H9 (cell line): ENCODE measurements at regions not wholly inside any gene's neighbourhood (a gene's known extent, or its start where the extent isn't known, plus 50 kb on each side); places are given as distances from the start of the nearest gene placed in this dataset.

Source experiments
- DNase-seq: peaks from one replicate; pipeline ENCODE4 v3.0.0-alpha.2; 2017
- H2AFZ ChIP-seq: one replicate; pipeline ENCODE4 v1.6.1; 2013; ENCODE audit warnings: mild to moderate bottlenecking, low read length, control low read depth, moderate library complexity
- H2AK5ac ChIP-seq: 2 replicates; pipeline ENCODE4 v1.6.1; 2013; ENCODE audit warnings: low read length, control low read depth, mixed read lengths; ENCODE audit not compliant: insufficient read length
- H2BK120ac ChIP-seq: one replicate; pipeline ENCODE4 v1.6.1; 2013; ENCODE audit warnings: low read depth, mild to moderate bottlenecking, low read length, control low read depth, inconsistent platforms; ENCODE audit not compliant: poor library complexity, severe bottlenecking
- H2BK12ac ChIP-seq: 2 replicates; pipeline ENCODE4 v1.6.1; 2013; ENCODE audit warnings: low read length, control low read depth, mixed read lengths, low read depth; ENCODE audit not compliant: insufficient read length
- H2BK15ac ChIP-seq: 2 replicates; pipeline ENCODE4 v1.6.1; 2013; ENCODE audit warnings: low read depth, low read length, control low read depth
- H2BK20ac ChIP-seq: one replicate; pipeline ENCODE4 v1.6.1; 2013; ENCODE audit warnings: low read depth, mild to moderate bottlenecking, low read length, control low read depth, inconsistent platforms; ENCODE audit not compliant: poor library complexity, severe bottlenecking
- H2BK5ac ChIP-seq: 2 replicates; pipeline ENCODE4 v1.6.1; 2013; ENCODE audit warnings: low read length, control low read depth, mixed read lengths; ENCODE audit not compliant: insufficient read length
- H3K14ac ChIP-seq: 2 replicates; pipeline ENCODE4 v1.6.1; 2013; ENCODE audit warnings: low read length, control low read depth; ENCODE audit not compliant: insufficient read depth
- H3K18ac ChIP-seq: 2 replicates; pipeline ENCODE4 v1.6.1; 2013; ENCODE audit warnings: low read depth, mild to moderate bottlenecking, mixed read lengths, low read length, control low read depth; ENCODE audit not compliant: insufficient read length
- H3K23ac ChIP-seq: 2 replicates; pipeline ENCODE4 v1.6.1; 2013; ENCODE audit warnings: low read length, control low read depth, mixed read lengths, low read depth; ENCODE audit not compliant: insufficient read length
- H3K23me2 ChIP-seq: 2 replicates; pipeline ENCODE4 v1.6.1; 2013; ENCODE audit warnings: low read depth, mild to moderate bottlenecking, mixed read lengths, low read length, control low read depth; ENCODE audit not compliant: insufficient read length, poor library complexity, severe bottlenecking
- H3K27ac ChIP-seq: 2 replicates; pipeline ENCODE4 v1.5.1; 2013; ENCODE audit warnings: low read length, control low read depth, mixed read lengths, low read depth; ENCODE audit not compliant: insufficient read length
- H3K27me3 ChIP-seq: 2 replicates; pipeline ENCODE4 v1.6.1; 2013; ENCODE audit warnings: low read length, control low read depth, inconsistent platforms; ENCODE audit not compliant: insufficient read depth
- H3K4ac ChIP-seq: 2 replicates; pipeline ENCODE4 v1.6.1; 2013; ENCODE audit warnings: low read depth, mild to moderate bottlenecking, control low read depth, inconsistent platforms, low read length, moderate library complexity
- H3K4me1 ChIP-seq: 2 replicates; pipeline ENCODE4 v1.6.1; 2013; ENCODE audit warnings: low read length, control low read depth, inconsistent platforms; ENCODE audit not compliant: insufficient read depth
- H3K4me2 ChIP-seq: 2 replicates; pipeline ENCODE4 v1.6.1; 2013; ENCODE audit warnings: low read length, control low read depth, mixed read lengths; ENCODE audit not compliant: insufficient read length, insufficient read depth
- H3K56ac ChIP-seq: 2 replicates; pipeline ENCODE4 v1.6.1; 2013; ENCODE audit warnings: low read depth, mild to moderate bottlenecking, mixed read lengths, low read length, control low read depth; ENCODE audit not compliant: insufficient read length
- H3K79me1 ChIP-seq: 2 replicates; pipeline ENCODE4 v1.6.1; 2013; ENCODE audit warnings: low read depth, mild to moderate bottlenecking, moderate library complexity, low read length, control low read depth, inconsistent platforms; ENCODE audit not compliant: insufficient read depth, poor library complexity, severe bottlenecking
- H3K79me2 ChIP-seq: 2 replicates; pipeline ENCODE4 v1.6.1; 2013; ENCODE audit warnings: low read length, control low read depth, inconsistent platforms; ENCODE audit not compliant: insufficient read depth
- H3K9ac ChIP-seq: 2 replicates; pipeline ENCODE4 v1.6.1; 2013; ENCODE audit warnings: low read length, control low read depth, mixed read lengths; ENCODE audit not compliant: insufficient read length; ENCODE audit errors: extremely low read depth
- H3K9me3 ChIP-seq: one replicate; pipeline ENCODE4 v1.6.1; 2013; ENCODE audit warnings: low read depth, low read length, inconsistent platforms; ENCODE audit not compliant: control insufficient read depth
- H3T11ph ChIP-seq: one replicate; pipeline ENCODE4 v1.6.1; 2013; ENCODE audit warnings: mild to moderate bottlenecking, low read length, control low read depth, inconsistent platforms
- H4K20me1 ChIP-seq: one replicate; pipeline ENCODE4 v1.6.1; 2013; ENCODE audit not compliant: control insufficient read depth, insufficient read length, insufficient read depth
- H4K5ac ChIP-seq: 2 replicates; pipeline ENCODE4 v1.6.1; 2013; ENCODE audit warnings: low read depth, mild to moderate bottlenecking, mixed read lengths, low read length, control low read depth; ENCODE audit not compliant: insufficient read length
- H4K8ac ChIP-seq: replicated peaks from 2 replicates; pipeline ENCODE4 v1.6.1; 2013; ENCODE audit warnings: low read length, control low read depth, mixed read lengths, low read depth; ENCODE audit not compliant: insufficient read length
- H4K91ac ChIP-seq: 2 replicates; pipeline ENCODE4 v1.6.1; 2013; ENCODE audit warnings: low read depth, mild to moderate bottlenecking, moderate library complexity, mixed read lengths, low read length, control low read depth; ENCODE audit not compliant: insufficient read length
- H3K27ac Mint-ChIP-seq, 3 experiments: 2 replicates in 2 of 3; 3 replicates in 1 of 3; pipeline ENCODE4 v1.8.0; 2020 to 2021; ENCODE audit warnings: mixed read lengths in 3 of 3, mild to moderate bottlenecking in 1 of 3, moderate library complexity in 1 of 3
- H3K27me3 Mint-ChIP-seq: 2 replicates; pipeline ENCODE4 v1.8.0; 2021; ENCODE audit warnings: low read depth, mild to moderate bottlenecking, moderate library complexity, mixed read lengths
- H3K36me3 Mint-ChIP-seq, 3 experiments: 2 replicates in 2 of 3; 3 replicates in 1 of 3; pipeline ENCODE4 v1.8.0; 2020 to 2021; ENCODE audit warnings: low read depth in 3 of 3, mixed read lengths in 3 of 3; ENCODE audit not compliant: insufficient read depth in 1 of 3
- H3K4me1 Mint-ChIP-seq, 2 experiments: 2 replicates each; pipeline ENCODE4 v1.8.0; 2020; ENCODE audit warnings: mixed read lengths in 2 of 2
- H3K4me3 Mint-ChIP-seq, 2 experiments: 2 replicates in 1 of 2; 3 replicates in 1 of 2; pipeline ENCODE4 v1.8.0; 2020 to 2021; ENCODE audit warnings: mild to moderate bottlenecking in 2 of 2, mixed read lengths in 2 of 2, moderate library complexity in 1 of 2
- H3K9me3 Mint-ChIP-seq, 2 experiments: 2 replicates in 1 of 2; 3 replicates in 1 of 2; pipeline ENCODE4 v1.8.0; 2020; ENCODE audit warnings: mild to moderate bottlenecking in 2 of 2, mixed read lengths in 2 of 2, moderate library complexity in 1 of 2
- CTCF ChIP-seq: fragments of 200-600 bp; sonication (generic); conservative IDR thresholded peaks from 3 replicates; pipeline ENCODE4 v1.8.0; 2021; ENCODE audit warnings: antibody characterized with exemption, mild to moderate bottlenecking
- WGBS: extraction: QIAGEN DNeasy Blood & Tissue Kit; methylation state at CpG from one replicate; pipeline ENCODE4 v1.1.7; 2013; ENCODE audit warnings: missing lambda C conversion rate, low lambda C conversion rate, mixed read lengths; ENCODE audit not compliant: insufficient read length; ENCODE audit errors: extremely low coverage; 5-methylcytosine and 5-hydroxymethylcytosine counted together

- no peaks in the 10 kb centered on the region for H3K9me3 Mint-ChIP-seq
- no peak overlapping the region for H4K91ac ChIP-seq
- no peak overlapping the region for H2BK15ac ChIP-seq
- H3K36me3 Mint-ChIP-seq: no peaks in the 10 kb centered on the region
- H3K23ac ChIP-seq: no peak overlapping the region
- H2BK20ac ChIP-seq: no peak overlapping the region
- no peak overlapping the region for H2BK12ac ChIP-seq
- no peak overlapping the region for H3K18ac ChIP-seq
- H3K27ac ChIP-seq: no peak overlapping the region
- no peak overlapping the region for H3K27ac Mint-ChIP-seq
- no peak overlapping the region for H3K14ac ChIP-seq
- DNase-seq: no peak
- no peak overlapping the region for H2AK5ac ChIP-seq
- H3K79me1 ChIP-seq: no peaks in the 10 kb centered on the region
- H3K27me3 ChIP-seq: no peaks in the 10 kb centered on the region
- no peak overlapping the region for H2BK5ac ChIP-seq
- no peak overlapping the region for H2AFZ ChIP-seq
- no peak overlapping the region for H3K4me3 Mint-ChIP-seq
- H4K5ac ChIP-seq: no peak overlapping the region
- no peak for TF ChIP-seq CTCF
- H3K23me2 ChIP-seq: no peaks in the 10 kb centered on the region
- no peak overlapping the region for H3K9ac ChIP-seq
- H3K9me3 ChIP-seq: no peaks in the 10 kb centered on the region
- H3K27me3 Mint-ChIP-seq: peaks cover 2% of the 10 kb centered on the region; the same call in 1 of the 2 replicates
- H3K4me1 ChIP-seq: no peaks in the 10 kb centered on the region
- H2BK120ac ChIP-seq: no peak overlapping the region
- no peak overlapping the region for H3K4me2 ChIP-seq
- no peak overlapping the region for H3K56ac ChIP-seq
- H3K79me2 ChIP-seq: no peaks in the 10 kb centered on the region
- WGBS: no CpG with 5 or more reads among the region's 5 CpGs
- H3K4ac ChIP-seq: no peak overlapping the region
- H4K20me1 ChIP-seq: no peaks in the 10 kb centered on the region
- no peak overlapping the region for H4K8ac ChIP-seq
- H3K4me1 Mint-ChIP-seq: peaks cover 0 to 2% of the 10 kb centered on the region in 2 experiments; a peak in 1 of 4 replicates
- H3T11ph ChIP-seq: no peak overlapping the region
These were observed 69.4 kb upstream of the PGM2 start for GRCh38 chr4:37757121-37757520.
